Endothelial cell of umbilical vein (primary cell): ENCODE measurements at regions not wholly inside any gene's neighbourhood (a gene's known extent, or its start where the extent isn't known, plus 50 kb on each side); places are given as distances from the start of the nearest gene placed in this dataset.

Experiments
- BruUV-seq: library from RNA; stranded (reverse); fragments of 400-500 nt; replicated peaks from 2 replicates; lab custom pipeline; 2021; lab: Mats Ljungman, UMichigan
- CTCF ChIA-PET: fragments of 300-600, 350-600 bp; sonication (Branson Sonifier 250); formaldehyde crosslinking; loops from one replicate; lab custom pipeline; 2021; ENCODE audit warnings: antibody characterized with exemption, inconsistent platforms; lab: Charles Lee
- POLR2A ChIA-PET: fragments of 300-600, 350-600 bp; sonication (Branson Sonifier 250); formaldehyde crosslinking; loops from one replicate; lab custom pipeline; 2021; ENCODE audit warnings: antibody characterized with exemption, inconsistent platforms; lab: Charles Lee
- DNase-seq: peaks from one replicate; pipeline ENCODE4 v3.0.0-alpha.2; 2011; ENCODE audit warnings: low read depth, low spot score
- FAIRE-seq: peaks from 2 replicates; lab custom pipeline; 2011; peaks lifted over from hg19 to GRCh38; lab: Jason Lieb, UNC
- H2AFZ ChIP-seq: 2 replicates; pipeline ENCODE4 v1.6.0; 2012; ENCODE audit warnings: low read depth, low read length, control low read depth, inconsistent platforms
- H3K27ac ChIP-seq: 2 replicates; pipeline ENCODE4 v1.5.1; 2011; ENCODE audit warnings: low read depth, mild to moderate bottlenecking, control low read depth, low read length, moderate library complexity; ENCODE audit not compliant: insufficient read depth
- H3K27me3 ChIP-seq, 2 experiments: 2 replicates each; pipeline versions ENCODE4 v1.6.0 to v1.6.1; 2011; ENCODE audit warnings: low read length in 2 of 2, mixed read lengths in 1 of 2; ENCODE audit not compliant: control insufficient read depth in 2 of 2, insufficient read depth in 2 of 2
- H3K36me3 ChIP-seq, 2 experiments: 2 replicates in 1 of 2; 3 replicates in 1 of 2; pipeline ENCODE4 v1.5.1; 2011; ENCODE audit warnings: low read length in 2 of 2, mild to moderate bottlenecking in 1 of 2, moderate library complexity in 1 of 2; ENCODE audit not compliant: control insufficient read depth in 2 of 2, insufficient read depth in 2 of 2; ENCODE audit errors: extremely low read depth in 1 of 2
- H3K4me1 ChIP-seq: 3 replicates; pipeline ENCODE4 v1.5.1; 2011; ENCODE audit warnings: mild to moderate bottlenecking, low read length; ENCODE audit not compliant: control insufficient read depth, insufficient read depth; ENCODE audit errors: extremely low read depth
- H3K4me2 ChIP-seq: 2 replicates; pipeline ENCODE4 v1.6.1; 2011; ENCODE audit warnings: low read length, control low read depth, mixed read lengths; ENCODE audit not compliant: insufficient read depth
- H3K4me3 ChIP-seq, 3 experiments: fragments of 200-600 bp in 1 of 3; sonication (generic), shearing (Covaris generic) in 1 of 3; replicated peaks in 1 of 3; 2 replicates each; pipeline ENCODE4 v1.5.1; 2011 to 2016; ENCODE audit warnings: control low read depth in 3 of 3, low read length in 3 of 3, mild to moderate bottlenecking in 2 of 3, inconsistent platforms in 1 of 3, low read depth in 1 of 3, moderate library complexity in 1 of 3; ENCODE audit not compliant: insufficient read depth in 1 of 3
- H3K79me2 ChIP-seq: 2 replicates; pipeline ENCODE4 v1.6.0; 2012; ENCODE audit warnings: low read length, inconsistent platforms; ENCODE audit not compliant: control insufficient read depth, insufficient read depth
- H3K9ac ChIP-seq: replicated peaks from 2 replicates; pipeline ENCODE3; 2011; ENCODE audit warnings: low read length, control low read depth; ENCODE audit not compliant: insufficient read depth; ENCODE audit errors: extremely low read depth
- H3K9me1 ChIP-seq: replicated peaks from 3 replicates; pipeline ENCODE4 v1.6.0; 2011; ENCODE audit warnings: mild to moderate bottlenecking, low read length; ENCODE audit not compliant: control insufficient read depth, insufficient read depth; ENCODE audit errors: extremely low read depth
- H3K9me3 ChIP-seq: replicated peaks from 2 replicates; pipeline ENCODE4 v1.5.1; 2012; ENCODE audit warnings: low read length, inconsistent platforms; ENCODE audit not compliant: control insufficient read depth, insufficient read depth
- H4K20me1 ChIP-seq: replicated peaks from 2 replicates; pipeline ENCODE3; 2011; ENCODE audit warnings: mild to moderate bottlenecking, low read length; ENCODE audit not compliant: control insufficient read depth, insufficient read depth; ENCODE audit errors: extremely low read depth
- EZH2 ChIP-seq: IDR thresholded peaks from 2 replicates; pipeline ENCODE4 v1.6.1; 2012; ENCODE audit warnings: borderline replicate concordance, low read depth, mild to moderate bottlenecking, moderate library complexity, low read length, inconsistent platforms; ENCODE audit not compliant: severe bottlenecking
- FOS ChIP-seq: IDR thresholded peaks from 2 replicates; pipeline ENCODE4 v1.6.1; 2011; ENCODE audit warnings: mild to moderate bottlenecking, low read length, moderate library complexity, borderline replicate concordance; ENCODE audit not compliant: insufficient read depth
- GATA2 ChIP-seq: IDR thresholded peaks from 2 replicates; pipeline ENCODE4 v1.7.0; 2011; ENCODE audit warnings: low read depth, mild to moderate bottlenecking, moderate library complexity, mixed read lengths, low read length; ENCODE audit not compliant: insufficient read length, insufficient read depth
- JUN ChIP-seq: IDR thresholded peaks from 2 replicates; pipeline ENCODE4 v1.6.1; 2011; ENCODE audit warnings: borderline replicate concordance, low read depth; ENCODE audit not compliant: insufficient read length, insufficient read depth
- MYC ChIP-seq: IDR thresholded peaks from one replicate; pipeline ENCODE4 v1.6.1; 2011; ENCODE audit warnings: mild to moderate bottlenecking, low read depth, low read length
- POLR2A ChIP-seq: IDR thresholded peaks from 2 replicates; pipeline ENCODE4 v1.6.1; 2012; ENCODE audit warnings: low read depth, mild to moderate bottlenecking, control low read depth, low read length
- POLR2AphosphoS5 ChIP-seq: IDR thresholded peaks from 2 replicates; pipeline ENCODE4 v1.6.1; 2012; ENCODE audit warnings: low read depth, mild to moderate bottlenecking, control low read depth, low read length, moderate library complexity; ENCODE audit not compliant: insufficient read depth
- dilution Hi-C: fragments of 300-500 bp; cut with MboI; formaldehyde crosslinking; loops from one replicate; pipeline ENCODE4 v1.15.0; 2019; ENCODE audit warnings: low sequenced_read_pairs; ENCODE audit not compliant: extremely low pct_ligation_motif_present
- intact Hi-C: fragments of 100-400 bp; cut with micrococcal nuclease; formaldehyde crosslinking; loops from one replicate; pipeline ENCODE4 v1.10.0; 2022
- TF ChIP-seq, protein P1 (sequence below): IDR thresholded peaks from 2 replicates; pipeline ENCODE4 v1.6.1; 2011; ENCODE audit not compliant: insufficient read depth, insufficient read length
- TF ChIP-seq, protein P2 (sequence below), 2 donors: IDR thresholded peaks; 1 replicate in 1 of 2; 2 replicates in 1 of 2; pipeline ENCODE4 v1.5.1; 2011; ENCODE audit warnings: low read length in 2 of 2, mild to moderate bottlenecking in 2 of 2, moderate library complexity in 2 of 2, control low read depth in 1 of 2, inconsistent platforms in 1 of 2, low read depth in 1 of 2; ENCODE audit not compliant: insufficient read depth in 1 of 2; ENCODE audit errors: extremely low read depth in 1 of 2

DNA sequence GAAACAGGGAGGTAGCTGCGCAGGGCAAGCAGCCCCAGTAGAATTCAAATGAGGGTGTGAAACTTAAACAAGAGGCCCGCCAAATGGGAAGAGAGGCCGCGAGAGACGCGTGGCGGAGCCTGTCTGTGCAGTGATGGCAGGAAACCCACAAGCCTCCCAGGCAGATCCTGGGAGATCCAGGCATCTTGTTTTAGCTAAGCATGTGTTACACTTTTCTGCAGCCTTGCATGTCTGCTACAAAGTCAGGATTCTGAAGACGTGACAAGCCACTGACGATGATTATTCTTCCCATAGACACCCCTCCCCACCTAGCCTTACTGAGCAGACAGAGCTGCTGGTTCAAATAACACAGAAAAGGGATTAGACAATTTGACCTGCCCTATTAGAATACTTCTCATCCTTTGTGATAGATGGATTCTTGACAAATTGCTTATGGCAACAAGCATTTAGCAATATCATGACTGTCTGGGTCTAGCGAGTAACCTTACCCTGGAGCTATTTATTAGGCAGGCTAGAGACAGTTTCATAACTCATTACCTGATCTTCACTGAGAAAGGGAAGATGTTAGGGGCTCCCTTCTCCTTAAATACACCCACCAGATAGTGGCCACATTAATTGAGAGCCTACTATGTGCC lies 185.2 kb upstream of the IRS2 start:
- CTCF ChIA-PET: no interaction called here
- dilution Hi-C loops: no loop called here

DNA sequence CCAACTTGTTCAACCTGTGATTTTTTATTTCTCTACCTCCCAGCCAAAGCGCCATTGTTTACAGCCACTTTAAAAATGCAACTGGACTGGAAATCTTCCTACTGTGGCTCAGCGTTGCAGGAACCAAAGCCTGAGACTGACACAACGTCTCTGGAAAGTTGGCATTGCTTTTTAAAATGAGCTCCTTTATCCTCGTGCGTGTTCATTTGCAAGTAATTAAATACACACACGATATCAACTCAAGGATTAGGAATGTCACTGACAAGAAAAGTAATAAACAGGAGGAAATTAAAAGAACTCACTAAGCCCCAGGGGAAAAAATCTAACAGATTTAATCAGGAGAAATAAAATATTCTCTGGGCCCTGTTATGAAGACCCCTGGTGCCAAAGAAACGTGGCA lies 184.6 kb upstream of the IRS2 start:
- Histone ChIP-seq H3K9ac (no peak overlapping the region), H3K79me2 (no peaks in the 10 kb centered on the region), H4K20me1 (no peaks in the 10 kb centered on the region), H3K4me2 (no peak overlapping the region), H3K9me1 (no peaks in the 10 kb centered on the region), H3K4me1 (no peaks in the 10 kb centered on the region), H3K4me3 (no peak overlapping the region), H3K27ac (no peak overlapping the region), H3K36me3 (no peaks in the 10 kb centered on the region), H3K27me3 (no peaks in the 10 kb centered on the region), H3K9me3 (no peaks in the 10 kb centered on the region), H2AFZ (no peak overlapping the region)
- no peak for TF ChIP-seq POLR2AphosphoS5
- TF ChIP-seq, protein P1, sequence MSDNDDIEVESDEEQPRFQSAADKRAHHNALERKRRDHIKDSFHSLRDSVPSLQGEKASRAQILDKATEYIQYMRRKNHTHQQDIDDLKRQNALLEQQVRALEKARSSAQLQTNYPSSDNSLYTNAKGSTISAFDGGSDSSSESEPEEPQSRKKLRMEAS: no peak
- TF ChIP-seq MYC: no peak
- TF ChIP-seq GATA2: no peak
- TF ChIP-seq POLR2A: no peak
- no peak for TF ChIP-seq EZH2
- TF ChIP-seq FOS: no peak
- TF ChIP-seq, protein P2, sequence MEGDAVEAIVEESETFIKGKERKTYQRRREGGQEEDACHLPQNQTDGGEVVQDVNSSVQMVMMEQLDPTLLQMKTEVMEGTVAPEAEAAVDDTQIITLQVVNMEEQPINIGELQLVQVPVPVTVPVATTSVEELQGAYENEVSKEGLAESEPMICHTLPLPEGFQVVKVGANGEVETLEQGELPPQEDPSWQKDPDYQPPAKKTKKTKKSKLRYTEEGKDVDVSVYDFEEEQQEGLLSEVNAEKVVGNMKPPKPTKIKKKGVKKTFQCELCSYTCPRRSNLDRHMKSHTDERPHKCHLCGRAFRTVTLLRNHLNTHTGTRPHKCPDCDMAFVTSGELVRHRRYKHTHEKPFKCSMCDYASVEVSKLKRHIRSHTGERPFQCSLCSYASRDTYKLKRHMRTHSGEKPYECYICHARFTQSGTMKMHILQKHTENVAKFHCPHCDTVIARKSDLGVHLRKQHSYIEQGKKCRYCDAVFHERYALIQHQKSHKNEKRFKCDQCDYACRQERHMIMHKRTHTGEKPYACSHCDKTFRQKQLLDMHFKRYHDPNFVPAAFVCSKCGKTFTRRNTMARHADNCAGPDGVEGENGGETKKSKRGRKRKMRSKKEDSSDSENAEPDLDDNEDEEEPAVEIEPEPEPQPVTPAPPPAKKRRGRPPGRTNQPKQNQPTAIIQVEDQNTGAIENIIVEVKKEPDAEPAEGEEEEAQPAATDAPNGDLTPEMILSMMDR (IDR thresholded peaks at IDR 0.05; ENCODE audit: extremely low read depth in 1 of 2, insufficient read depth in 1 of 2, low read depth in 1 of 2, low read length in 2 of 2): no peak
- TF ChIP-seq JUN: no peak
- ChIA-PET CTCF (no interaction called here), POLR2A (no interaction called here)
- dilution Hi-C loops (no loop called here), intact Hi-C loops (no loop called here)
- DNase-seq: no peak
- BruUV-seq: no TSS peak
- no peak for FAIRE-seq

More for the DNA sequence above, 185.2 kb upstream of the IRS2 start:
- Histone ChIP-seq H3K4me2 (no peak overlapping the region), H3K79me2 (no peaks in the 10 kb centered on the region), H3K9ac (no peak overlapping the region), H2AFZ (no peak overlapping the region), H3K9me1 (no peaks in the 10 kb centered on the region), H3K4me3 (no peak overlapping the region), H3K27ac (no peak overlapping the region), H4K20me1 (no peaks in the 10 kb centered on the region), H3K9me3 (no peaks in the 10 kb centered on the region), H3K4me1 (no peaks in the 10 kb centered on the region), H3K36me3 (no peaks in the 10 kb centered on the region), H3K27me3 (no peaks in the 10 kb centered on the region)
- FAIRE-seq (no peak), DNase-seq (no peak)
- BruUV-seq: no TSS peak
- POLR2A ChIA-PET: no interaction called here
- TF ChIP-seq MYC (no peak), EZH2 (no peak), GATA2 (no peak), POLR2AphosphoS5 (no peak), FOS (no peak)
- TF ChIP-seq, protein P1: no peak
- intact Hi-C loops: no loop called here
